HG03460 (cell line): ENCODE measurements at regions not wholly inside any gene's neighbourhood (a gene's known extent, or its start where the extent isn't known, plus 50 kb on each side); places are given as distances from the start of the nearest gene placed in this dataset.

Experiments
- ATAC-seq: cut with Tn5 transposase; IDR thresholded peaks from one replicate; pipeline ENCODE4 v1.9.1; 2021; ENCODE audit not compliant: unreplicated experiment

GRCh38 chr20:50338479-50339391, 148.1 kb downstream of the CEBPB start:
- ATAC-seq, result peak; percentile 58

- ATAC-seq, result no peak
Measured at GRCh38 chr20:50339466-50339901, 148.9 kb downstream of the CEBPB start.

- no peak for ATAC-seq
Measured at GRCh38 chr20:50340541-50340940, 149.9 kb downstream of the CEBPB start.

- no peak for ATAC-seq
Measured at GRCh38 chr20:50341050-50341449, 150.4 kb downstream of the CEBPB start.

GRCh38 chr20:50341880-50342637, 151.4 kb downstream of the CEBPB start:
- ATAC-seq, result no peak

GRCh38 chr20:50342638-50343102, 152.0 kb downstream of the CEBPB start:
- no peak for ATAC-seq

GRCh38 chr20:50343125-50343489, 152.5 kb downstream of the CEBPB start:
- ATAC-seq, result no peak

GRCh38 chr20:50343490-50344179, 153.0 kb downstream of the CEBPB start:
- ATAC-seq, result no peak

GRCh38 chr20:50344232-50345071, 153.8 kb downstream of the CEBPB start:
- ATAC-seq, result no peak

GRCh38 chr20:50345712-50346373, 155.2 kb downstream of the CEBPB start:
- no peak for ATAC-seq

- ATAC-seq, result no peak
Measured at GRCh38 chr20:50346374-50347283, 156.0 kb downstream of the CEBPB start.

GRCh38 chr20:50347284-50348063, 156.8 kb downstream of the CEBPB start:
- ATAC-seq, result no peak

- ATAC-seq, result no peak
Measured at GRCh38 chr20:50348096-50348495, 157.5 kb downstream of the CEBPB start.

- ATAC-seq, result no peak
Measured at GRCh38 chr20:50350510-50351249, 159.5 kb upstream of the PTPN1 start.

GRCh38 chr20:50351541-50351940, 158.6 kb upstream of the PTPN1 start:
- no peak for ATAC-seq

- ATAC-seq, result no peak
Measured at GRCh38 chr20:50353289-50353961, 156.8 kb upstream of the PTPN1 start.
